ENCODE measurements at regions not wholly inside any gene's neighbourhood (a gene's known extent, or its start where the extent isn't known, plus 50 kb on each side); places are given as distances from the start of the nearest gene placed in this dataset.
"Not testable (repeated sequence)": the region's sequence is repeated elsewhere in the genome, so short reads cannot be mapped to it uniquely, and the experiment has no call there.

- DNase-seq (ENCODE audit: extremely low read depth in 1 of 11, low read depth in 9 of 11, low spot score in 4 of 11): not testable (repeated sequence)
Observed at GRCh38 chr9:43089337-43089736, 905.9 kb downstream of the SPATA31A6 start.

GRCh38 chr9:43110376-43110775, 926.9 kb downstream of the SPATA31A6 start:
- DNase-seq (ENCODE audit: extremely low read depth in 1 of 11, low read depth in 9 of 11, low spot score in 4 of 11): not testable (repeated sequence)

GRCh38 chr9:43112846-43113245, 929.4 kb downstream of the SPATA31A6 start:
- DNase-seq (ENCODE audit: extremely low read depth in 1 of 11, low read depth in 9 of 11, low spot score in 4 of 11): not testable (repeated sequence)

GRCh38 chr9:43115813-43116229, 932.4 kb downstream of the SPATA31A6 start:
- DNase-seq (ENCODE audit: extremely low read depth in 1 of 11, low read depth in 9 of 11, low spot score in 4 of 11): not testable (repeated sequence)

GRCh38 chr9:43118088-43118865, 934.8 kb downstream of the SPATA31A6 start:
- DNase-seq (ENCODE audit: extremely low read depth in 1 of 11, low read depth in 9 of 11, low spot score in 4 of 11): not testable (repeated sequence)

GRCh38 chr9:43119565-43119964, 936.1 kb downstream of the SPATA31A6 start:
- not testable (repeated sequence) for DNase-seq (ENCODE audit: extremely low read depth in 1 of 11, low read depth in 9 of 11, low spot score in 4 of 11)

GRCh38 chr9:43119978-43120377, 936.5 kb downstream of the SPATA31A6 start:
- not testable (repeated sequence) for DNase-seq (ENCODE audit: extremely low read depth in 1 of 11, low read depth in 9 of 11, low spot score in 4 of 11)

GRCh38 chr9:43125894-43126293, 942.4 kb downstream of the SPATA31A6 start:
- DNase-seq (ENCODE audit: extremely low read depth in 1 of 11, low read depth in 9 of 11, low spot score in 4 of 11): not testable (repeated sequence)

GRCh38 chr9:43127026-43127775, 943.7 kb downstream of the SPATA31A6 start:
- not testable (repeated sequence) for DNase-seq (ENCODE audit: extremely low read depth in 1 of 11, low read depth in 9 of 11, low spot score in 4 of 11)

GRCh38 chr9:43127949-43128348, 944.5 kb downstream of the SPATA31A6 start:
- not testable (repeated sequence) for DNase-seq (ENCODE audit: extremely low read depth in 1 of 11, low read depth in 9 of 11, low spot score in 4 of 11)

GRCh38 chr9:43130744-43131171, 947.3 kb downstream of the SPATA31A6 start:
- not testable (repeated sequence) for DNase-seq (ENCODE audit: extremely low read depth in 1 of 11, low read depth in 9 of 11, low spot score in 4 of 11)

- DNase-seq (ENCODE audit: extremely low read depth in 1 of 11, low read depth in 9 of 11, low spot score in 4 of 11): not testable (repeated sequence)
Observed at GRCh38 chr9:43135440-43135839, 952.0 kb downstream of the SPATA31A6 start.

GRCh38 chr9:43138909-43139308, 955.5 kb downstream of the SPATA31A6 start:
- DNase-seq (ENCODE audit: extremely low read depth in 1 of 11, low read depth in 9 of 11, low spot score in 4 of 11): peak in 1 of 11 donors; percentile 0

GRCh38 chr9:43139349-43139748, 955.9 kb downstream of the SPATA31A6 start:
- DNase-seq (ENCODE audit: extremely low read depth in 1 of 11, low read depth in 9 of 11, low spot score in 4 of 11): not testable (repeated sequence)

- not testable (repeated sequence) for DNase-seq (ENCODE audit: extremely low read depth in 1 of 11, low read depth in 9 of 11, low spot score in 4 of 11)
Observed at GRCh38 chr9:43139878-43140608, 956.6 kb downstream of the SPATA31A6 start.

Data from renal cortex interstitium (tissue), 11 donors.